ENCODE measurements at regions not wholly inside any gene's neighbourhood (a gene's known extent, or its start where the extent isn't known, plus 50 kb on each side); places are given as distances from the start of the nearest gene placed in this dataset.

GRCh38 chr13:93145199-93145598, 81.4 kb upstream of the GPC6 start:
- TF ChIP-seq EZH2 (IDR thresholded peaks at IDR 0.05; ENCODE audit: low read depth, low read length, severe bottlenecking) (no peak), POLR2A (IDR thresholded peaks at IDR 0.05; ENCODE audit: control extremely low read depth in 1 of 2, low read depth in 2 of 2, low read length in 2 of 2) (no peak)
